ENCODE measurements at regions not wholly inside any gene's neighbourhood (a gene's known extent, or its start where the extent isn't known, plus 50 kb on each side); places are given as distances from the start of the nearest gene placed in this dataset.

DNA sequence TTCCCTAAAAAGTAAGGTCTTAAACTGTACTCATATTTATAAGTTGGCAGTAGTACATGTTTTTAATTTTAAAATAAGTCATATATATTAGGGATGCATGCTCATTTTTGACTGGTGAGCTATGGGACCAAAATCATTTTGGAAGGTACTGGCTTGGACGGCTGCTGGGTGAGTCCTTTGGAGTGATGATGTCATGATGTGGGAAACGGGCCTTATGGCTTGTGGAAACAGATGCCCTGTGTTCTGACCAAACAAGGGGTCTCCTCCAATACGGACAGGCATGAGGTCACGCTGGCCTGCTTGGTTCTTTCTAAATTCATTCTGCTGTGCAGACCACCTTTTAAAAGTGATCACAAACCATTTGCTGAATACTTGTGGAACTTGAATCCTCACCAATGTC is 109.2 kb upstream of the MGAT5 start:
- Histone ChIP-seq H4K20me1 (ENCODE audit: control insufficient read depth, extremely low read depth, insufficient read depth, low read length) (peaks cover 2% of the 10 kb centered on the region), H3K4me1 (ENCODE audit: control insufficient read depth, extremely low read depth, insufficient read depth, low read length) (peaks cover 5% of the 10 kb centered on the region), H3K9ac (ENCODE audit: insufficient read depth, low read length) (no peak overlapping the region), H3K9me3 (ENCODE audit: control insufficient read depth, insufficient read depth, low read depth, low read length) (no peaks in the 10 kb centered on the region), H3K79me2 (ENCODE audit: control insufficient read depth, insufficient read depth, low read length) (peaks cover 59% of the 10 kb centered on the region), H3K4me3 (replicated peaks in 1 of 4; ENCODE audit: control extremely low read depth in 1 of 4, insufficient read depth in 1 of 4, low read depth in 3 of 4, low read length in 4 of 4) (no peak overlapping the region), H3K36me3 (ENCODE audit: control insufficient read depth, insufficient read depth, low read length) (peaks cover 3% of the 10 kb centered on the region), H3K27me3 (ENCODE audit: control insufficient read depth, insufficient read depth, low read length) (no peaks in the 10 kb centered on the region), H2AFZ (ENCODE audit: low read length) (no peak overlapping the region), H3K27ac (ENCODE audit: insufficient read depth, low read length) (no peak overlapping the region), H3K4me2 (ENCODE audit: extremely low read depth, insufficient read depth, low read length) (no peak overlapping the region)
- DNase-seq (ENCODE audit: low read depth in 2 of 2) = peak in 1 of 2 donors; percentile 33
- TF ChIP-seq, protein P1, sequence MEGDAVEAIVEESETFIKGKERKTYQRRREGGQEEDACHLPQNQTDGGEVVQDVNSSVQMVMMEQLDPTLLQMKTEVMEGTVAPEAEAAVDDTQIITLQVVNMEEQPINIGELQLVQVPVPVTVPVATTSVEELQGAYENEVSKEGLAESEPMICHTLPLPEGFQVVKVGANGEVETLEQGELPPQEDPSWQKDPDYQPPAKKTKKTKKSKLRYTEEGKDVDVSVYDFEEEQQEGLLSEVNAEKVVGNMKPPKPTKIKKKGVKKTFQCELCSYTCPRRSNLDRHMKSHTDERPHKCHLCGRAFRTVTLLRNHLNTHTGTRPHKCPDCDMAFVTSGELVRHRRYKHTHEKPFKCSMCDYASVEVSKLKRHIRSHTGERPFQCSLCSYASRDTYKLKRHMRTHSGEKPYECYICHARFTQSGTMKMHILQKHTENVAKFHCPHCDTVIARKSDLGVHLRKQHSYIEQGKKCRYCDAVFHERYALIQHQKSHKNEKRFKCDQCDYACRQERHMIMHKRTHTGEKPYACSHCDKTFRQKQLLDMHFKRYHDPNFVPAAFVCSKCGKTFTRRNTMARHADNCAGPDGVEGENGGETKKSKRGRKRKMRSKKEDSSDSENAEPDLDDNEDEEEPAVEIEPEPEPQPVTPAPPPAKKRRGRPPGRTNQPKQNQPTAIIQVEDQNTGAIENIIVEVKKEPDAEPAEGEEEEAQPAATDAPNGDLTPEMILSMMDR (conservative IDR thresholded peaks at IDR 0.05 in 1 of 2, IDR thresholded peaks at IDR 0.05 in 1 of 2; ENCODE audit: low read depth in 1 of 2, low read length in 2 of 2) = no peak
- no peak for TF ChIP-seq EZH2 (IDR thresholded peaks at IDR 0.05; ENCODE audit: low read length, missing control alignments)

DNA sequence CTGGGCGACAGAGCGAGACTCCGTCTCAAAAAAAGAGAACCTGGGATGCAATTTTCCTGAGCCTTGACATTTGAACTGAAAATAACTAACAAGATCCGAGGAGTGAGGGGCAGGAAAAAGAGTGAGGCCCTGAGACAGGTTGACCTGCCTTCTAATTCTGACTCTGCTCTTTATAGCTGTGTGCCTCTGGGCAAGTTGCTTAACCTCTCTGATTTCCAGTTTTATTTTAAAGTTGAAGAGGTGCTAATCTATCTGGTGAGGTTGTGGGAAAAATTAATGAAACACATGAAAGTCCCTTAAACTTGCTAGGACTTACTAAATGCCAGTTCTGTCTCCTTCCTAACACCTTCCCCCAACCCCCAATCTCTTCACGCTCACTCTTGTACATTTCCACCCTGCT is 108.4 kb upstream of the MGAT5 start:
- Histone ChIP-seq H3K9ac (ENCODE audit: insufficient read depth, low read length) (no peak overlapping the region), H3K27ac (ENCODE audit: insufficient read depth, low read length) (no peak overlapping the region), H4K20me1 (ENCODE audit: control insufficient read depth, extremely low read depth, insufficient read depth, low read length) (peaks cover 2% of the 10 kb centered on the region), H3K9me3 (ENCODE audit: control insufficient read depth, insufficient read depth, low read depth, low read length) (no peaks in the 10 kb centered on the region), H3K79me2 (ENCODE audit: control insufficient read depth, insufficient read depth, low read length) (peaks cover 50% of the 10 kb centered on the region), H3K4me1 (ENCODE audit: control insufficient read depth, extremely low read depth, insufficient read depth, low read length) (peaks cover 3% of the 10 kb centered on the region), H3K4me2 (ENCODE audit: extremely low read depth, insufficient read depth, low read length) (no peak overlapping the region), H3K36me3 (ENCODE audit: control insufficient read depth, insufficient read depth, low read length) (no peaks in the 10 kb centered on the region), H3K27me3 (ENCODE audit: control insufficient read depth, insufficient read depth, low read length) (no peaks in the 10 kb centered on the region), H2AFZ (ENCODE audit: low read length) (no peak overlapping the region), H3K4me3 (replicated peaks in 1 of 4; ENCODE audit: control extremely low read depth in 1 of 4, insufficient read depth in 1 of 4, low read depth in 3 of 4, low read length in 4 of 4) (no peak overlapping the region)
- no peak for TF ChIP-seq EZH2 (IDR thresholded peaks at IDR 0.05; ENCODE audit: low read length, missing control alignments)
- TF ChIP-seq, protein P1 (conservative IDR thresholded peaks at IDR 0.05 in 1 of 2, IDR thresholded peaks at IDR 0.05 in 1 of 2; ENCODE audit: low read depth in 1 of 2, low read length in 2 of 2) = no peak
- DNase-seq (ENCODE audit: low read depth in 2 of 2) = no peak

DNA sequence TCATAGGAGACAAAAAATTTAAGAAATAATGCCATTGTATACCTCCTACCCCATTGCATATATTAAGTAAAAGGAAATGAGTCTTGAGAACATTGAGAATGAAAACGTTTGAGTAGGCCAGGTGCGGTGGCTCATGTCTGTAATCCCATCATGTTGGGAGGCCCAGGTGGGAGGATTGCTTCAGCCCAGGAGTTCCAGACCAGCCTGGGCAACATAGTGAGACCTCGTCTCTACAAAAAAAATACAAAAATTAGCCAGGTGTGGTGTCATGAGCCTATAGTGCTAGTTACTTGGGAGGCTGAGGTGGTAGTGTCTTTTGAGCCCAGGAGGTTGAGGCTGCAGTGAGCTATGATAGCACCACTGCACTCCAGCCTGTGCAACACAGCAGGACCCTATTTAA is 107.7 kb upstream of the MGAT5 start:
- Histone ChIP-seq H3K4me1 (ENCODE audit: control insufficient read depth, extremely low read depth, insufficient read depth, low read length) (peaks cover 3% of the 10 kb centered on the region), H3K27me3 (ENCODE audit: control insufficient read depth, insufficient read depth, low read length) (no peaks in the 10 kb centered on the region), H3K4me3 (replicated peaks in 1 of 4; ENCODE audit: control extremely low read depth in 1 of 4, insufficient read depth in 1 of 4, low read depth in 3 of 4, low read length in 4 of 4) (no peak overlapping the region), H2AFZ (ENCODE audit: low read length) (no peak overlapping the region), H3K36me3 (ENCODE audit: control insufficient read depth, insufficient read depth, low read length) (no peaks in the 10 kb centered on the region), H3K79me2 (ENCODE audit: control insufficient read depth, insufficient read depth, low read length) (peaks cover 44% of the 10 kb centered on the region), H4K20me1 (ENCODE audit: control insufficient read depth, extremely low read depth, insufficient read depth, low read length) (peaks cover under 1% of the 10 kb centered on the region), H3K4me2 (ENCODE audit: extremely low read depth, insufficient read depth, low read length) (no peak overlapping the region), H3K27ac (ENCODE audit: insufficient read depth, low read length) (no peak overlapping the region), H3K9me3 (ENCODE audit: control insufficient read depth, insufficient read depth, low read depth, low read length) (no peaks in the 10 kb centered on the region), H3K9ac (ENCODE audit: insufficient read depth, low read length) (no peak overlapping the region)
- TF ChIP-seq, protein P1 (conservative IDR thresholded peaks at IDR 0.05 in 1 of 2, IDR thresholded peaks at IDR 0.05 in 1 of 2; ENCODE audit: low read depth in 1 of 2, low read length in 2 of 2) = no peak
- no peak for TF ChIP-seq EZH2 (IDR thresholded peaks at IDR 0.05; ENCODE audit: low read length, missing control alignments)
- DNase-seq (ENCODE audit: low read depth in 2 of 2) = no peak
